Mesenteric fat pad (tissue), 1 donor: ENCODE measurements at regions not wholly inside any gene's neighbourhood (a gene's known extent, or its start where the extent isn't known, plus 50 kb on each side); places are given as distances from the start of the nearest gene placed in this dataset.

Source experiments
- DNase-seq: peaks from one replicate; pipeline ENCODE4 v3.0.0-alpha.2; 2020; ENCODE audit warnings: low spot score
- donor health status: DM: yes; HTN: yes; CAD: no.

DNA sequence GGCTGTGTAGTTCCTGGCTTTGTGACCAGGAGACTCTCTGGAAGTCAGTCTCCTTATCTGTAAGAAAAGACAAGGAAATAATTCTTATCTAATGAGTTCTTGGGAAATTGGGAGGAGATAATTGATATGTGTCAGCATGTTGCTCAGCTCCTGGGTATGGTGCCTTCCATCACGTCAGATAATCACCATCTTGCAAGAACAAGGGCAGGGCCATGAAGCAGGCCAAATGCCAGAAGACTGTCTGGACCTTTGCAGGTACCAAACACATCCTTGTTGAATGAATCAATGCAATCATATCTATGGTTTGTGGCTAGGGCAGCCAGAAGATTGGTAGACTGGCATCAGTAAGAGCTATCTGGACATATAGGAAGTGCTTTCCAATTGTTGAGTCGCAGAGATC, 473.5 kb downstream of the TNS1 start:
- DNase-seq: no peak

DNA sequence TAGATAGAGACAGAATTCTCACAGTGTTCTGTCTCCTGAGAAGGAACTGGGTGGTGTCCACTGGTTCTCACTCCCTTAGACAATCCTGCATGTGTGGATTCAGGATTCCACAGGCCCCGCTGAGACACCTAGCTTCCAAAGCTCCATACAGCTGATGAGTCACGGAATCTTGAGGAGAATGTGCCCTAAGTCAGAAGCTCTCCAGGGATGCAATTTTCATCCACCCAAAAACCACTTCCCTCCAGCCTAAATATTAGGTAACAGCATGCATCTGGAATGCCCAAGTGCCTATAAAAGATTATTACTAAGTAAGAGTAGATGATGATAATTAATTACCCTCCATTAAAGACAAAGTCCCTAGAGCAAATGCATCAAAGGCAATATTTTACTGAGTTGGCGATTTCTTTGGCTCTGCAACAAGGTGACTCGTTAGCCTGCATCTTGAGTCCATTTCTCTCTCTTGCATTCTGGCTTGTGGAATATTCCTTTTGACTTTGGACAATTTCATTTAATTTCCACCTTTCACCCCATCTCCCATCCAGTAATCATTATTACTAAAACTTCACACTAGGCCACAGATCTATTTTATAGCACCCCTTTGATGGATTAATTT, 475.1 kb downstream of the TNS1 start:
- no peak for DNase-seq

DNA sequence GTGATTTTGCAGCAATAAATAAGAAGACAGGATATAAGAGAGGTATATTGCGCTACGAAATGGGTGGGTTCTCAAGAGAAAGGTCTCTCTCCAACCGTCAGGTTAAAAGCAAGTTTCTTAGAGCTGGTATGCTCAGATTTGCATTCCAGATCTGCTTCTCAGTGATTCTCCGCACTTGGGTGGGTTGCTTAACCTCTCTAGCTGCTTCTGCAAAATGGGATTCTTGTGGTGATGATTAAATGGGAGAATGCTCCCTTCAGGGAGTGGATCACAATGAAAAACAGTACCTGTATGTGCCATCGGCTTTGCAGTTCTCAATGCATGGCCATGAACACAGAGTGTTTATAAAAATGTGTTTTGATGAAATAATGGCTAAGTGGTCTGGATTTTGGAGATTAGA, 477.7 kb downstream of the TNS1 start:
- DNase-seq: no peak

DNA sequence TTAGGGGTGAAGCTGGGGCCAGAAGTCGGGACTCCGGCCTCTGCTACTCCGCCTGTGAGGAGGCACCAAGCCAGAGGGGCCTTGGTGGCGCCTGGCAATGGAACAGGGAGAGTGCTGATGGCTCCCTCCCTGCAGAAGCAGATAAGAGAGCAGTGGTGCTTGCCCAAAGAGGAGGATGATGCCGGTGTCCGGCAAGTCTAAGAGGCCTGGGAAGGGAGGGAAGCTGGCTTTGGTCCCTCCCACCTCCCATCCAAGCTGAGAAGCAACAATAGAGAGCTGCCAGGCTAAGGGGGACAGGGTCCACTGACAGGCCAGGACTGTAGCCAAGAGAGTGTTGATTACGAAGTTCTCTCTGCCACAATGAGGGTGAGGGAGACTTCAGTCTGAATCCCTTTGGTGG, 479.5 kb downstream of the TNS1 start:
- DNase-seq: no peak

DNA sequence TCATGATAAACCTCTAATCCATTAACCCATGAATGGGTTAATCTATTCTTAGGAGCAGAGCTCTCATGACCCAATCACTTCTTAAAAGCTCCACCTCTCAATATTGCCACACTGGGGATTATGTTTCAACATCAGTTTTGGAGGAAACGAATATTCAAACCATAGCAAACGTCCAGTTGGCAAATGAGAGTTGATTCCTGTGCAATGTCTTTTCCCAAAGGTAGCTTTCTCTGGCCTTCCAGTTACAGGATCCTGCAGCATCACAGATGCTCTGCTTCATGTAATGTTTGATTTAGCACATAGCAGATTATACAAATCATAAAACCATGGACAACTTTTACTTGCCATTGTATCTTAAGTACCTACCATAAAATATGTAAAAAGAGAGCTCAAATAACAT, 481.0 kb downstream of the TNS1 start:
- no peak for DNase-seq

DNA sequence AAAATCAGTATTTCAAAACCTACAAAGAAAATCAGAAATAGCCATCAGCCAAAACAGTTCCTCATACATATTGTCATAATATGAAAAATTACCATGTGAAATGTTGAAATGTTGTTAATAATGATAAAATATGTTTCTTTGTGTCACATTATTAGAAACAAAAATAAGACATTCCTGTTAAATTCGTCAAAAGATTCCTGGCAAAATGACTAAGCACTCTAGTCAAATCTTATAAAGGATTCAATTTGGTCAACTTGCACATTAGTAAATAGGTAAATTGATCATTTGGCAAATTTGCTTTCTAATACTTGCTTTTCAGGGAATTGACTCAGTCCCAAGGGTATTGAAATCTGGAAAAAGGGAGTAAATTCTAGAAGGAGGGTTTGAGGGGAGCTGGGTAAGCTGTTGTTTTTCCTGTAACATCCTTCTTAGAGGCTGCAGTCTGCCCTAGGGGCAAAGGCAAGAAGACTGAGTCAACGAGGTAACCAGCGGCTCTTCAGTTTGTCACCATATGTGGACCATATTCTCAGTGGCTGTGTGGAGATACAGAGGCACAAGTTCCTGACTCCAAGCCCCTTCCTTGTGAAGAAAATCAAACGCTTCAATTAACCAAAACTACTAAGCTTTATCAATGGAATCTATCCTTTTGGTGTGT, 482.3 kb downstream of the TNS1 start:
- no peak for DNase-seq

DNA sequence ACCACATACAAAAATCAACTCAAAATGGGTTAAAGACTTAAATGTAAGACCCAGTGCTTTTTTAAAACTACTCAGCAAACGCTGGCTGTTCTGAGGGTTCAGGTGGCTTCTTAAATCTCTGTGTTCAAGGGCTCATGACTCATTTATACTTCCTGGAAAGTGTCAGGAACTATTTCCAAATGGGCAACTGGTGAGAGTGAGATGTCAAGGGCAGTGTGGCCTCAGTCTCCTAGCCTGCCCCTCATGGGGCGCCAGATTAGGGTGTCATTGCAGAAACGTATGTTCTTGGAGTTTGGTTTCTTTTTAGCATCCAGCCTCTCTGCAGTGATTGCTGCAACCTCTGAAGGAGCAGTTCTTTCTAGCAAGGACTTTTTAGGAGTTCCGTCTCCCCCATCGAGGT, 485.4 kb downstream of the TNS1 start:
- no peak for DNase-seq

DNA sequence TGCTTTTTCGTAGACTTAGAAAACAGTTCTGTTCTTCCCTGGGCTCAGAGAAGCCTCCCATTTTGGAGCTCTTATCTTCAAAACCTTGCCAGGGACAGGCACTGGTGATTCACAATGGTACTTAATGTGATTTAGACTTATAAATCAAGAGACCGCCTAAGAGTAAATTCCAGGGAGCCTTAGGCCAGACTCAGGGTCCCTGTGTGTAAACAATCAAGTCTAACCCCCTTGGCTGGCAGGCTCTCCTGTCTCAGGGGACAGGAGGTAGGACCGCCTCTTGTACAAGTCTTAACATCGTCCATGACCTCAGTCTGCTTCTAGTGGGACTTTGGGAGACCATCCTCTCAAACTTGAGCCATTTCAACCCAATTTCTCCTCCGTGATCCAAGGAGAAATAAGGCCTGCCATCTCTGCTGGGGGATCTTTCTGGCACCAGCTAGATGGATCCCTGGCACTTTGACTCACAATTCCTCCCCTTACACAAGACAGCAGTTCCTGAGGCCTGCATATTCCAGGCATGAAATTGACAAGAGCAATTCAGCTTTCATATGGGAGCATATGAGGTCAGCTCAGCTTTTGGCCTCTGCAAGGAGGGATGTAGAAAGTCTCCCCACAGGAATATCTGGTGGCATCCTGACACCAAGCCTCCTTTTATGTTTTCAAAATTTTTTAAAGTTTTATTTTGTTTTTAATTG, 487.0 kb downstream of the TNS1 start:
- no peak for DNase-seq

DNA sequence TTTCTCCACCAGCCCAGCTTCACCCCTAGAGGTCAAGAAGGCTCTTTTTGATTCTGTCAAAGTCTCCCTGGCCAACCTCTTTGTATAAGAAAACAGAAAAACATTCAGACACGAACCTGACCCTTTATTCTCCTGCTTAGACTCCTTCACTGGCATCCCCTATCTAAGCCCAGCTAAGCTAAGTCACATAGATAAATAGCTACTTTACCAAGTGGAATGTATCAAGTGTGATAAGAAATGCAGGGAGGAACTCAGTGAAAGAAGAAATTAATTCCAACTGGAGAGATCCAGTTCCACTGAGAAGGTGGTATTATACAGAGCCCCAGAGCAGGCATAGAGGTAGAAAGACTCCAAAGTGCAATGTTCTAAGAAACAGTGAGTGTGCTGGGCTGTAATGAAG, 489.5 kb downstream of the TNS1 start:
- no peak for DNase-seq

DNA sequence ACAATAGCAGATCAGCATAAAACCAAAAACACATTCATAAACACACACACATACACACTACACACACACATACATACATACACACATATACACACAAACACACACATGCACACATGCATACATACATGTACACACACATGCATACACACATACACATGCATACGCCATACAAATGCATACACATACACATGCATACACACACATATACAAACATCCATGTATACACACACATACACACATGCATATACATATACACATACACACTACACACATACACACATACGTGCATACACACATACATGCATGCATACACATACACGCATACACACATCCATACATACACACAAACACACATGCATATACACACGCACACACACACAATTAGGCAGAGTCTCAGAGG, 490.1 kb downstream of the TNS1 start:
- DNase-seq: no peak

DNA sequence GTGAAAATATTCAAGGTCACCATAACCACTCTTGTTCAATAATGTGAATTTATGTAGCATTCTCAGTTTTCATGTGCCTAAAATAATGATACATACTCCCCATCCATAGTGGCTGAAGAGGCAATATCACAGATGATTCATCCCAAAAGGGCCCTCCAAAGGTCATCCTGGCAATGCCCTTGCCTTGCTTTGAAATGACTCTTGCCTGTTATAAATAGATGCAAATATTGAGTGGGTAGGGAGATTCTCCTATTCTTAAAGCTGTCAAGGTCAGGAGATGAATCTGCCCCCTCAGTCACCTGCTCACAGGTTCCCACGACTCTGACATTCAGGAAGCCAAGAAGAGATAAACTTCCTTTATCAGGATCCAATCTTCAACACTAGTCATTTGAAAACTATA, 490.5 kb downstream of the TNS1 start:
- no peak for DNase-seq

DNA sequence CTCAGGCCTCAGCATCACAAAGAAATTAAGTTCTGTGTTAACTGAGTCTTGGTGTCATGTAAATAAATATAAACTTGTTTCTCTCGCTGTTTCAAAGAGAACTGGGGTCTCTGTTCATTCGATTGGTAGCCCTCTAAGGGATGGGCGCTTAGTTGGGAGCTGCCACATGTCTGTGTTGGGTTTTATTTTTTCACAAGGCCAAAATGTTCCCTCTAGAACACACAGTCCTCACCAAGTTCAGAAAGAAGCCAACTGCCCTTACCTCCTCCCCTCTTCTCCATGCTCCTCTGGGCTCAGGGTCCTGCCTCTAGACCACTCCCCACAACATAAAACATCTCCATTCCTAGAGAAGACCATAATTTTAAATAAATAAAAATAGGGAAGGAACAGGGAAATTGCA, 490.9 kb downstream of the TNS1 start:
- DNase-seq: no peak

DNA sequence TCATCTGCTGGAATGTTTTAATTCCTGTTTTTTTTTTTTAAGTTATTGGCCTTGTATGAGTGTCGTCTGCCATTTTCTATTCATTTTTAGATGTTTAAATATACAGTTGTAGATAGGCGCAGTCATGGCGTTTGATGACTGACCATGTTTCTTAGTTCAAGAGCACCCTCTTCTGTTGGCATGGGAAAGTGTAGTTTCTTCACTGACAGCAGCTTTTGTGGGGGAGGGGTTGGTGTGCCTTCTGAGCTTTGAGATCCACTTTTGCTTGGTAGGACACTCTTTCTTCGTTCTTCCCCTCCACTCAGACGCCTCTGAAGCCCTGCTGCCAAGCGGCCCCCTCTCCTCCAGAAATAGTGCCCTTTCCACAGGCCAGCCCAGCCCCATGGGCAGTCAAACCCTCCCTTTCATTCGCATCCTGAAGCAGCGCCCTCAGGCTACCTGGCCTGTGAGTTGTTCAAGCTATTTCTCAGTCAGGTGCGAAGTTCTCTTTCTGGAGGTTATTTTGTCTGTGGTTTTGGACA, 492.0 kb downstream of the TNS1 start:
- DNase-seq: no peak

DNA sequence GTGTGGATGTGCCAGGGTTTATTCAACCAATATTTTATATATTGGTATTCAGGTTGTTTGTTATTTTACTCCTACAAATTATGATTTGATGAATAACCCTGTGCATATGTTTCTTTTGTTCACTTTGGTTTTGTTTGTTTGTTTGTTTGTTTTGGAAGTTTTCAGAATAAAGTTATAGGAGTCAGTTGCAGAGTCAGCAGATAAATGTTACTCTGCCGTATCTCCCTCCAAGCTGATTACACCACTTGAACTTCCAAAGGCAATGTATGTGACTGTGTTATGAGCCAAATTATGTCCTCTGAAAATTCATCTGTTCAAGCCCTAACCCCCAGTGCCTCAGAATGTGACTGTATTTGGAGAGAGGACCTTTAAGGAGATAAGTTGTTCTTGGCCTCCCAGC, 497.5 kb downstream of the TNS1 start:
- no peak for DNase-seq

DNA sequence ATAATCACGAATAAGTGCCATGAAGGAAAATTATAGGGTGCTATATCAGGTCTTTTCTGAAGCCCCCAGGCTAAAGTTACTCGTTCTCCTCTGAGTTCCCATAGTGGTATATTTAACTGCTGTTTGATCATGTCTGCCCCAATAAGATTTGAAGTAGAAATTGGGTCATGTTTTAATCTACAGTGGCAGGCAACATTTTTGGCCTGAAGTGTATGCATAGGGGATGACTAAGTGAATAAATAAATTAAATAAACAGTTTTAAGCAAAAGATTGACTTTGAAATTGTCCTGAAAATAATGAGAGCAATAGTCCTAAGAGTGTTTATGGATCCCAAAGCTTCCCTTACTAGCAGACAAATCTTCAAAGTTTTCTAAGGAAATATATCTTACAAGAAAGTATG, 500.9 kb downstream of the TNS1 start:
- DNase-seq: no peak

DNA sequence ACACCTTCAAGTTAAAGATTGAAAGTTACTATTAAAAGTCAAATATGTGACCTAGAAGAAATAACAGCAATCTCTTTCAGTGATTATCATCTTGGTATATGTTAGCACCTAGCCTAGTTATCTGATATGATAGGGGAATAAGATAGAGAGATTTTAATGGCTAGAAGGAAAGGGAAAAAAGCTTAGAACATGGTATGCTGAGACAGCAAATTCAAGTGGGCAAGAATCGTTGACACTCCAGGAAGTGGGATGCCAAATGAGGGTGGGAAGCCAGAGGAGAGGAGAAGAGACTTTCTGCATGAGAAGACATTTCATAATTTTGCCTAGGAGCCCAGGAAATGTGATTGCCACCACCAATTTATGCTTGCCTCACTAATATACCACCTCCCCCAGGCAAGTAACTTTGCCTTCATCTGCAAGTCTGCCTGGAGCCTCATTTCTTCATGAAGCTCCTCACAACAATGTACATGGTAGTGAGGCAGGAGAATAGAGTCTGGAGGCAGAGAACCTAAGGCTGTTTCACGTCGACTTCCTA, 504.9 kb downstream of the TNS1 start:
- no peak for DNase-seq

DNA sequence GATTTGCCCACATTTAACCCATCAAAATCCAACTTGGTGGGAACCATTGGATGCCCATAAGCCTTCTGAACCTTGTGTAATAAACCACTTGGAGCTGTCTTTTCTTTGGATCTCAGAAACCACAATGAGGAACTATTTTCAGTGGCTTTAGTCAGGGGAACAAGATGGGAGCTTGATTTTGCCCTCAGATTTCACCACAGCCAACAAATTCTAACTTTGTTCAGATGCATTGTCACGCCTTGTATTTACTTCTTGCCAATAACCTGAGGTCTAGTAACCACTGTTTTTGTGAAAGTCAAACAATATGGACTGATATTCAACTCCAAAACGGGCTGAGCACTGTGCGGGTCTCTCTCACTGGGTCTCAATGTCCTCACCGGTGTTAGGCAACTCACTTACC, 508.2 kb downstream of the TNS1 start:
- DNase-seq: no peak

DNA sequence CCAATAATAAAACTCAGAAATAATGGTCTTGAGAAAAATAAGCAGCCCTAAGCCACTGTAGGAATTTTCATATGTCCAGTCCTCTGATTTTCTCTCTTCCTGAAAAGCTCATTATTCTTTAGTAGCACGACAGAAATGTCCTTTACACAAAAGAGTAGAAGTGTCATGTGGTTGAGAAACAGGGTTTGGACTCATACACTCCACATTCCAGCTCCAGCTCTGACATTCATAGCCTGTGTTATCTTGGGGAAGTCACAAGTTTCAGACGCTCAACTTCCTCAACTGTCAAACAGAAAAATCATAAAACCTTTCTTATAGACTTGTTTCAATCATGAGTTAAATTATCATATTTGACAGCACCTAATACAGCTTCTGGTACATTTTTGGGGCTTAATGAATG, 511.5 kb downstream of the TNS1 start:
- DNase-seq: no peak

DNA sequence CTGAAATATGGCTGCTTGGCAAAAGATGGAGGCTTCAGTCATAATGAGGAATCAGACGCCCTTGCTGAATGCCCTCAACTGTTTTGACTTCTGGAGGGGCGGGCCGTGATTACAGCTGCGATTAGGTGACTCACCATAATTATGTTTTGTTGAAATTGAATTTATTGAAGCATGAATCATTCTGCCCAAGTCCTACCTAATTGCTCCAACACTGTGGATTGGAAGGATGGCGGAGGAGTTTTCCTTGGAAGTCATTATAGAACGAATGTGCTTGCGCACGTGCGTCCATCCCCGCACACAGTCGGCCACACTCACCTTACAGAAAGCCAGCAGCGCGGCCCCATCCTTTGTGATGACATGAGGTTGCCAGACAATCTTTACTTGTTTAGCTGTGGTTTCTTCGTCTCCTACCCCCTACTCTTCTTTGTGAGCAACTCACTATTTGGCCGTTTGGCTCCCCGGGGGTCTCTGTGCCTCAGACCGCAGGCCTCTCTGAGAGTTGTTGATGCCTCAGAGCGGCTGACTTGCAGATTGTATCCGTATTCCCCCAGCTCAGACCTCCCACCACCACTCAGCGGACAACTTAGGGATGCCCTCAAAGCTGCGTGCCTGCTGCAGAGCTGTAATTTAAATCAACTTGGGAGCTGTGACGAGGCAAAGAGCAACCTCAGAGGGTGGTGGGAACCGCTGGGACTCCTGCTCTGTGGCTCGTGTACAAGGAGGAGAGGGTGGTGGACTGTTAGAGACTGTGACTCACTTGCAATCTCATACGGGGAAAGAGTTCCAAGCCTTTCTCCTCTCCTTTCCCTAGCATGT, 513.4 kb downstream of the TNS1 start:
- no peak for DNase-seq

DNA sequence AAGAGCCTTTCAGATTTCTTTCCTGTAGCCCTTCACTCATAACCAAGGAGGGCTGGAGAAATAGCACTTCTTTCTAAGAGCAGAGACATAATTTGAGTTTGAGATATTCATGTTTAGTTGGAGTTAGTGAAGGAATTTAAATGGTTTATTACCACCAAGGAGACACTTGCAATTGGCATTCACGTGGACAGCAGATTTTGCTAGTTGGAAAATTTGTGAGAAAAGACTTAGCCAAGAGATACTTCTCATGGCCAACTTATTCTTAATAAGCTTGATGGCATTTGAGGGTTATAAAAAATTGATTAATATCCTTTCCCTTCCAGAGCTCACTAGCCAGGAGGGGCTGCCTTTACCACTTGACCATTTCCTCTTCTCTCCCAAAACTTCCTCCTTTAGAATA, 518.7 kb downstream of the TNS1 start:
- no peak for DNase-seq

DNA sequence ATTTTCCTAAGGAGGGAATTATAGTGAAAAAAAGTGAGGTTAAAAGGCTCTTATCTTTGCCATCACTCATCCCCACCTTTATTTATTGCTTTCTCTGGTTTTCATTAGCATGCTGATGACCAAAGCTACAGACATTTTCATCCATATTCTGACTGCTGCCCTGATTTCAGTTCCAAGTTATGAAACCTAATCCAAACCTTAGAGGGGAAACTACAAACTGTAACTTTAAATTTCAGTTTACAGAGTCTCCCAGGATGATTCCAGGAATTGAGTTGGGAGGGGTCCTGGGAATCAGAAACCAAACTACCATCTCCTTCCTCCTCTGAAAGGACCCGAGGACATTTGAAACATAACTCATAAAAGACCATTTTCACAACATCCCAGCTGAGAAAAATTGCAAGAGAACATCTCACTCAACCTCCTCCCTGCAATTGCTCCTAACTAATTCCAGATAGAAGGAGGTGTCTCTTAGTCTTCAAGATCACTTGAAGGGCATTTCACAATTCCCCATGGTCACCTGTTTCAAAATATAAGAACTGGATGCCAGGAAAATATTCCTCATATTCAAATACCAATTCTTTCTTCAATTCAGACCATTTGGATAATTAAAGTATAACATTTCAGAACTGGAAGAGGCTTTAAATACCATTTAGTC, 520.6 kb downstream of the TNS1 start:
- DNase-seq: no peak
